ENCODE measurements at regions not wholly inside any gene's neighbourhood (a gene's known extent, or its start where the extent isn't known, plus 50 kb on each side); places are given as distances from the start of the nearest gene placed in this dataset.

- TF ChIP-seq ZNF416 (tag by site-specific recombination; IDR thresholded peaks at IDR 0.05): no peak
- no peak for TF ChIP-seq SETDB1 (IDR thresholded peaks at IDR 0.05; ENCODE audit: insufficient read length, low read length)
- TF ChIP-seq SP2 (tag by site-specific recombination; IDR thresholded peaks at IDR 0.05): peak; percentile 49
- no peak for TF ChIP-seq OVOL3 (tag by site-specific recombination; IDR thresholded peaks at IDR 0.05)
- TF ChIP-seq HIC1 (tag by site-specific recombination; IDR thresholded peaks at IDR 0.05): peak; percentile 77
- no peak for TF ChIP-seq ZBTB7A (tag by site-specific recombination; IDR thresholded peaks at IDR 0.05; ENCODE audit: low read depth)
- TF ChIP-seq ZBTB8A (tag by site-specific recombination; IDR thresholded peaks at IDR 0.05): peak; percentile 70
- TF ChIP-seq ZNF660 (tag by site-specific recombination; IDR thresholded peaks at IDR 0.05): no peak; the same call in 1 of the 2 replicates
- TF ChIP-seq ZNF658 (tag by site-specific recombination; IDR thresholded peaks at IDR 0.05): no peak
- TF ChIP-seq GLI2 (tag by site-specific recombination; IDR thresholded peaks at IDR 0.05; ENCODE audit: borderline replicate concordance, low read depth): no peak
- TF ChIP-seq ZNF394 (tag by site-specific recombination; IDR thresholded peaks at IDR 0.05; ENCODE audit: borderline replicate concordance): no peak
- TF ChIP-seq ZNF148 (tag by site-specific recombination; IDR thresholded peaks at IDR 0.05; ENCODE audit: borderline replicate concordance): no peak
- TF ChIP-seq ZNF398 (tag by site-specific recombination; IDR thresholded peaks at IDR 0.05): peak; percentile 98
- TF ChIP-seq ZBTB6 (tag by site-specific recombination; IDR thresholded peaks at IDR 0.05): peak; percentile 43; the same call in 1 of the 2 replicates
- TF ChIP-seq ZNF121 (tag by site-specific recombination; IDR thresholded peaks at IDR 0.05): no peak
- TF ChIP-seq ZNF621 (tag by site-specific recombination; IDR thresholded peaks at IDR 0.05): no peak
- peak; percentile 21; the same call in 1 of the 2 replicates for TF ChIP-seq SP7 (tag by site-specific recombination; IDR thresholded peaks at IDR 0.05)
- peak; percentile 34; the same call in 1 of the 2 replicates for TF ChIP-seq KLF9 (tag by site-specific recombination; IDR thresholded peaks at IDR 0.05; ENCODE audit: low read depth)
- no peak for TF ChIP-seq ZNF513 (tag by site-specific recombination; IDR thresholded peaks at IDR 0.05)
- TF ChIP-seq ZNF274 (IDR thresholded peaks at IDR 0.05; ENCODE audit: low read length): no peak
- TF ChIP-seq ZNF274 (tag by site-specific recombination; IDR thresholded peaks at IDR 0.05; ENCODE audit: borderline replicate concordance): no peak
- no peak for TF ChIP-seq SCRT2 (tag by site-specific recombination; IDR thresholded peaks at IDR 0.05)
- TF ChIP-seq ZBTB11 (tag by site-specific recombination; conservative IDR thresholded peaks at IDR 0.05; ENCODE audit: low read depth): 0 out of 2 replicates have a peak, but pooled peaks have one; percentile 12
- no peak for TF ChIP-seq ZNF692 (tag by site-specific recombination; IDR thresholded peaks at IDR 0.05)
These were observed 160.3 kb downstream of the C9orf50 start (continued) for GRCh38 chr9:129460323-129461261.
